Lower lobe of right lung (tissue), 2 donors: ENCODE measurements at regions not wholly inside any gene's neighbourhood (a gene's known extent, or its start where the extent isn't known, plus 50 kb on each side); places are given as distances from the start of the nearest gene placed in this dataset.

ENCODE experiments used
- ATAC-seq, 2 donors: fragments of 200-7000 bp; cut with Tn5 transposase; one replicate each; pipeline ENCODE4 v1.9.1; 2020 to 2022; ENCODE audit warnings: mild to moderate bottlenecking in 2 of 2, moderate library complexity in 2 of 2
- DNase-seq: peaks from one replicate; pipeline ENCODE4 v3.0.0-alpha.2; 2020
- H3K27ac ChIP-seq: fragments of 200-600 bp; one replicate; pipeline ENCODE4 v1.8.0; 2022
- H3K27me3 ChIP-seq: fragments of 200-600 bp; one replicate; pipeline ENCODE4 v1.8.0; 2022; ENCODE audit warnings: low read depth
- H3K36me3 ChIP-seq: fragments of 200-600 bp; one replicate; pipeline ENCODE4 v1.8.0; 2022; ENCODE audit warnings: mild to moderate bottlenecking
- H3K4me1 ChIP-seq: fragments of 200-600 bp; one replicate; pipeline ENCODE4 v1.8.0; 2022
- H3K4me3 ChIP-seq: fragments of 200-600 bp; one replicate; pipeline ENCODE4 v1.8.0; 2022; ENCODE audit warnings: mild to moderate bottlenecking
- H3K9me3 ChIP-seq: fragments of 200-600 bp; one replicate; pipeline ENCODE4 v1.8.0; 2022
- intact Hi-C: fragments of 100-400 bp; cut with DNase I; formaldehyde crosslinking; loops from one replicate; pipeline ENCODE4 v1.11.0; 2022
- TF ChIP-seq, protein P1 (sequence below): fragments of 200-600 bp; IDR thresholded peaks from one replicate; pipeline ENCODE4 v1.8.0; 2022; ENCODE audit warnings: antibody characterized with exemption, mild to moderate bottlenecking
- donor health status: DM: no; HTN: yes; CAD: no; lungs with severe emphysema.

DNA sequence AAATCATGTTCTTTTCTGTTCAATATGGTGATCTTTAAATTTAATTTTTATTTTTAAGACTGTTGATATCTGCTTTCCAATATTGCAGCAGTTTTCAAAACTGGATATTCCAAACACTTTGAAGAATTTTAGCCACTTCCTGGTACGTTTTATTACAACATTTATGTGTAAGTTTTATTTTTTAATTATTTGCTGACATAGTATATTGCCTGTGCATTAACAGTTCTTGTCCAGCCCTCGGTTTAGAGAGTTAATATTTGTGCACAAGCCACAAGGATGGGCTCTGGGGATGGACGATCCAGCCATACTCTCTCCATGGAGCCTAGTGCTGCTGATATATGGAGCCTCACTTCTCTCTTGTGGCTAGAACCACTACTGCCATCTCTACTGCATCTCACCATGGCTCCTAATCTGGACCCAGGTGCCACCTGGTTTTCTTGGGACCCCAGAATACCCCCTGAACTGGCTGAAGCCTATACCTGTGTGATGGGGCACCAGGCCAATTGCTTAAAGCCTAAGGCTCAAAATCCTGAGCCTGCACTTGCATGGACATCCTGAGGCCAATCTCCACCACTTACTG lies 262.5 kb downstream of the RASSF9 start:
- Histone ChIP-seq H3K27me3 (no peaks in the 10 kb centered on the region), H3K9me3 (no peaks in the 10 kb centered on the region), H3K36me3 (no peaks in the 10 kb centered on the region), H3K4me1 (no peaks in the 10 kb centered on the region), H3K4me3 (no peak overlapping the region), H3K27ac (no peak overlapping the region)
- intact Hi-C loops, result no loop called here
- DNase-seq (no peak), ATAC-seq (no peak)
- TF ChIP-seq, protein P1, sequence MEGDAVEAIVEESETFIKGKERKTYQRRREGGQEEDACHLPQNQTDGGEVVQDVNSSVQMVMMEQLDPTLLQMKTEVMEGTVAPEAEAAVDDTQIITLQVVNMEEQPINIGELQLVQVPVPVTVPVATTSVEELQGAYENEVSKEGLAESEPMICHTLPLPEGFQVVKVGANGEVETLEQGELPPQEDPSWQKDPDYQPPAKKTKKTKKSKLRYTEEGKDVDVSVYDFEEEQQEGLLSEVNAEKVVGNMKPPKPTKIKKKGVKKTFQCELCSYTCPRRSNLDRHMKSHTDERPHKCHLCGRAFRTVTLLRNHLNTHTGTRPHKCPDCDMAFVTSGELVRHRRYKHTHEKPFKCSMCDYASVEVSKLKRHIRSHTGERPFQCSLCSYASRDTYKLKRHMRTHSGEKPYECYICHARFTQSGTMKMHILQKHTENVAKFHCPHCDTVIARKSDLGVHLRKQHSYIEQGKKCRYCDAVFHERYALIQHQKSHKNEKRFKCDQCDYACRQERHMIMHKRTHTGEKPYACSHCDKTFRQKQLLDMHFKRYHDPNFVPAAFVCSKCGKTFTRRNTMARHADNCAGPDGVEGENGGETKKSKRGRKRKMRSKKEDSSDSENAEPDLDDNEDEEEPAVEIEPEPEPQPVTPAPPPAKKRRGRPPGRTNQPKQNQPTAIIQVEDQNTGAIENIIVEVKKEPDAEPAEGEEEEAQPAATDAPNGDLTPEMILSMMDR, result no peak

DNA sequence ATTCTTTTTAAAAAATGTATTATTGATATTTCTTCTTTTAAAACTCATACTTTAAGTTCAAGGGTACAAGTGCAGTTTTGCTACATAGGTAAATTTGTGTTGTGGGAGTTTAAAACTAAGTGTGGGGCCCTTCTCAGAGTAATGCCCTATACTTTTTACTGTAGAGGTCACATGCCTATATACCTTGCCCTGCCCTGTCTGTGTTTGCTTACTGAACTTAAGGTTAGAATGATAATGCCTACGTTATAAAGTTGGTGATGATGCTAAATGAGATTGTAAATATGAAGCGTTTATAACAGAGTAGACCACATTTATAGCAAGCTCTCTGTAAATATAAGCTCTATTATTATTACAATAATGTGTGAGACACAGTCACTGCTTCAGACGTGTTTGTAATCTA lies 261.9 kb downstream of the RASSF9 start:
- no peak overlapping the region for H3K4me3 ChIP-seq
- DNase-seq, result no peak
- no peak for ATAC-seq
- no peaks in the 10 kb centered on the region for H3K9me3 ChIP-seq
- H3K27ac ChIP-seq, result no peak overlapping the region
- TF ChIP-seq, protein P1, result no peak
- H3K27me3 ChIP-seq, result no peaks in the 10 kb centered on the region
- intact Hi-C loops, result no loop called here
- no peaks in the 10 kb centered on the region for H3K4me1 ChIP-seq
- no peaks in the 10 kb centered on the region for H3K36me3 ChIP-seq

DNA sequence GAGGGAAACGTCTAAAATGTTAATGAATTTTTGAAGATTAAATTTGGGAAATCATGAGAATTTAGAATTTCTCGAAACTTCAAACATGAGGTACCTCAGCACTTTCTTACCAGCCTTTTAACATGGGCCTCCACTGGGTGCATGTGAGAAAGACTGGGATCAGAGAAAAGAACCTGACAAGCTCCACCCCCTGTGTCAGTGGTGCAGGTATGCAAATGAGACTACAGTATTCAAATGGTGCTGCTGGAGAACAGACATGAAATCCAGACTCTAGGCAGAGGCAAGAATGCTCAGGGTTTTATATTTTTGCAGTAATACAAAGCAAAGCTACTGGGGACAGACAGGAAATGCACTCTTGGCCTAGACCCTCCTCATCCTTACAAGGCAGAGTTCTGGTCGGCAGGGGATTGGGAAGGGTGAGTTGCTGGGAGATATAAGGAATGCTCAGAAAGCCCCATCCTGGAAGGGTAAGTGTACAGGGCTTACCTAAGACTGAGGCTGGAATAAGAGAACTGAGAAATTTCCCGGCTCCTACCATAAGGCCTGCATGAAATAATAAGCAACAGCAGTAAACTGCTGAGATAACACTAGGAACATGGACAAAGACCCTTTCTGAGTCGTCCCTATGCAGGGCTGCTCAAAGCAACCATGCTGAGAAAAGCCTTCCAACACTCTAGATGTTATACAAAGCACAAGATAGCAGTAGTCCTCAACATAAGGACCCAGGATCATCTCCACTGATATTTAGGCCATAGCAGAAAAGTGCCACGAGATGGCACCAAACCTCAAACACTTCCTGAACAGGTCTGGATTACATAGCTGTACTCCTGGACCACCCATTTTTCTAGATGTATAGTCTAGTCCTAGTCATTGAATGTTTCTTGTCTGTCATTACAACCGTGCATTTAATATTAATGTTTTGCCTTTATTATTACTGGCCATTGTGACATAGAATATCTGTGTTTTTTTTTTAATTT lies 260.8 kb downstream of the RASSF9 start:
- Histone ChIP-seq H3K9me3 (no peaks in the 10 kb centered on the region), H3K4me3 (no peak overlapping the region), H3K36me3 (no peaks in the 10 kb centered on the region), H3K4me1 (no peaks in the 10 kb centered on the region), H3K27ac (no peak overlapping the region), H3K27me3 (no peaks in the 10 kb centered on the region)
- TF ChIP-seq, protein P1, result peak; percentile 69
- ATAC-seq, result peak; percentile 62 to 82
- intact Hi-C loops, result loop anchor here (5.0 kb wide), 1 partner anchor 292 kb away; no protein-coding TSS in a partner anchor
- no peak for DNase-seq

DNA sequence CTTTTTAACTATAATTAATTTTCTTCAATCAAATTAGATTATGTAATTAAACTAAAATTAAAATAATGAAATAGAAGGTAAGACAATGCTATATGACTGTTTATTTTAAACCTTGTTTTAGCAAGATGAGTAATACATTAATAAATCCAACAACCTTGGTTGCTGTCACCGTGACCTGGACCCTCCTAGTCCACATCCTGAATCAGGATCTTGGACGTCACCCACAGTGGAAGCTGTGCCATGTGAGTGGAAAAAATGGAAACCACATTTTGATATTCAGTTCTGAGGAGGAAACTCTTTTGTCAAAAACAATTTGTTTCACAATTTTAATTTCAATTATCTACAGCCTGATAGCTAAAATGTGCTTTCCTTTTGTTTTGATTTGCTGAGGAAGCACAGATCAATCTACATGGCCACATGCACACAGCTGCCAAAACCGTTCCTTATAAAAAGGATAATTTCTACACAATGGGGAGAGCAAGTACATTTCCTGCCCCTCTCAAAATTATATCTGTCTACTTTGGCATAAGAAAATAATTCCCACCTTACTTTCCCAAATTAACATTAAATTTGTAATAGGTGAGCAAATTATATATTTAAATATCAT lies 255.5 kb downstream of the RASSF9 start:
- H3K9me3 ChIP-seq, result no peaks in the 10 kb centered on the region
- no peaks in the 10 kb centered on the region for H3K27me3 ChIP-seq
- H3K27ac ChIP-seq, result no peak overlapping the region
- intact Hi-C loops, result no loop called here
- TF ChIP-seq, protein P1, result no peak
- no peaks in the 10 kb centered on the region for H3K4me1 ChIP-seq
- H3K36me3 ChIP-seq, result no peaks in the 10 kb centered on the region
- no peak for DNase-seq
- H3K4me3 ChIP-seq, result no peak overlapping the region
- no peak for ATAC-seq

DNA sequence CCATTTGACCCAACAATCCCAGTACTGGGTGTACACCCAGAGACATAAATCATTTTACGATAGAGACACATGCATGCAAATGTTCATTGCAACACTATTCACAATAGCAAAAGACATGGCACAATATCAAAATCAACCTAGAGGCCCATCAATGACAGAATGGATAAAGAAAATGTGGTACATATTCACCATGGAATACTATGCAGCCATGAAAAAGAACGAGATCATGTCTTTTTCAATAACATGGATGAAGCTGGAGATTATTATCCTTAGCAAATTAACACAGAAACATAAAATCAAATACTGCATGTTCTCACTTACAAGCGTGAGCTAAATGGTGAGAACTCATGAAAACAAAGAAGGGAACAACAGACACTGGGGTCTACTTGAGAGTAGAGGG lies 249.1 kb downstream of the RASSF9 start:
- no peak overlapping the region for H3K27ac ChIP-seq
- no peak for ATAC-seq
- no peaks in the 10 kb centered on the region for H3K9me3 ChIP-seq
- no peak overlapping the region for H3K4me3 ChIP-seq
- DNase-seq, result no peak
- intact Hi-C loops, result no loop called here
- H3K27me3 ChIP-seq, result no peaks in the 10 kb centered on the region
- TF ChIP-seq, protein P1, result no peak
- H3K4me1 ChIP-seq, result no peaks in the 10 kb centered on the region
- no peaks in the 10 kb centered on the region for H3K36me3 ChIP-seq
